DOHH2 (cell line): ENCODE measurements at regions not wholly inside any gene's neighbourhood (a gene's known extent, or its start where the extent isn't known, plus 50 kb on each side); places are given as distances from the start of the nearest gene placed in this dataset.
"Not testable (repeated sequence)": the region's sequence is repeated elsewhere in the genome, so short reads cannot be mapped to it uniquely, and the experiment has no call there.

Experiments used
- H3F3A ChIP-seq: fragments of 200-600 bp; sonication (generic), shearing (Covaris generic); 2 replicates; pipeline ENCODE4 v1.6.0; 2016; ENCODE audit warnings: antibody characterized with exemption, mild to moderate bottlenecking; ENCODE audit not compliant: control insufficient read depth, insufficient read depth
- H3K27ac ChIP-seq: fragments of 200-600 bp; sonication (generic); 2 replicates; pipeline ENCODE4 v1.5.1; 2014; ENCODE audit warnings: low read depth, mild to moderate bottlenecking, low read length, moderate library complexity
- H3K27me3 ChIP-seq: fragments of 200-600 bp; sonication (generic); 2 replicates; pipeline ENCODE4 v1.6.1; 2014; ENCODE audit warnings: mild to moderate bottlenecking, low read length, mixed read lengths; ENCODE audit not compliant: control insufficient read depth
- H3K36me3 ChIP-seq: fragments of 200-600 bp; sonication (generic); 2 replicates; pipeline ENCODE4 v1.6.1; 2014; ENCODE audit warnings: mild to moderate bottlenecking, low read length, moderate library complexity, mixed read lengths; ENCODE audit not compliant: control insufficient read depth
- H3K4me1 ChIP-seq: fragments of 200-600 bp; sonication (generic); 2 replicates; pipeline ENCODE4 v1.6.1; 2014; ENCODE audit warnings: mild to moderate bottlenecking, low read length, mixed read lengths; ENCODE audit not compliant: control insufficient read depth
- H3K4me2 ChIP-seq: fragments of 200-600 bp; sonication (generic); 2 replicates; pipeline ENCODE4 v1.6.0; 2014; ENCODE audit warnings: mild to moderate bottlenecking, low read length, moderate library complexity
- H3K4me3 ChIP-seq: fragments of 200-600 bp; sonication (generic); 2 replicates; pipeline ENCODE4 v1.5.1; 2014; ENCODE audit warnings: mild to moderate bottlenecking, low read length, mixed read lengths
- H3K79me2 ChIP-seq: fragments of 200-600 bp; sonication (generic); 2 replicates; pipeline ENCODE4 v1.6.1; 2014; ENCODE audit warnings: mild to moderate bottlenecking, low read length, mixed read lengths; ENCODE audit not compliant: control insufficient read depth
- H3K9me2 ChIP-seq: fragments of 200-600 bp; sonication (generic); replicated peaks from 2 replicates; pipeline ENCODE4 v1.6.1; 2014; ENCODE audit warnings: mild to moderate bottlenecking, low read length, mixed read lengths; ENCODE audit not compliant: control insufficient read depth
- H3K9me3 ChIP-seq: fragments of 200-600 bp; sonication (generic); 2 replicates; pipeline ENCODE4 v1.6.1; 2014; ENCODE audit warnings: antibody characterized with exemption, low read length, mixed read lengths; ENCODE audit not compliant: control insufficient read depth, insufficient read depth
- H4K20me1 ChIP-seq: fragments of 200-600 bp; sonication (generic); 2 replicates; pipeline ENCODE4 v1.6.0; 2014; ENCODE audit warnings: low read depth, mild to moderate bottlenecking, antibody characterized with exemption, low read length, moderate library complexity; ENCODE audit not compliant: control insufficient read depth, insufficient read depth
- EZH2phosphoT487 ChIP-seq: fragments of 200-600 bp; sonication (generic); IDR thresholded peaks from 2 replicates; pipeline ENCODE4 v1.6.1; 2017; ENCODE audit warnings: borderline replicate concordance, mild to moderate bottlenecking, antibody characterized with exemption, low read length, moderate library complexity, mixed read lengths
- TF ChIP-seq, protein P1 (sequence below): fragments of 200-600 bp; sonication (generic); IDR thresholded peaks from one replicate; pipeline ENCODE4 v1.5.1; 2014; ENCODE audit warnings: antibody characterized with exemption, mild to moderate bottlenecking, low read depth, low read length; ENCODE audit not compliant: poor library complexity, severe bottlenecking

GRCh38 chr1:228552596-228553176 lies 65.5 kb downstream of the RNF187 start:
- Histone ChIP-seq H3K27me3 (0 out of 2 replicates have a peak, but pooled peaks cover 2% of the 10 kb centered on the region), H3K4me1 (peaks cover 6% of the 10 kb centered on the region), H3F3A (no peaks in the 10 kb centered on the region), H3K79me2 (no peaks in the 10 kb centered on the region), H3K4me3 (no peak overlapping the region), H3K9me3 (no peaks in the 10 kb centered on the region), H3K4me2 (no peak overlapping the region), H4K20me1 (no peaks in the 10 kb centered on the region), H3K36me3 (no peaks in the 10 kb centered on the region), H3K27ac (no peak overlapping the region), H3K9me2 (no peaks in the 10 kb centered on the region)
- TF ChIP-seq, protein P1, sequence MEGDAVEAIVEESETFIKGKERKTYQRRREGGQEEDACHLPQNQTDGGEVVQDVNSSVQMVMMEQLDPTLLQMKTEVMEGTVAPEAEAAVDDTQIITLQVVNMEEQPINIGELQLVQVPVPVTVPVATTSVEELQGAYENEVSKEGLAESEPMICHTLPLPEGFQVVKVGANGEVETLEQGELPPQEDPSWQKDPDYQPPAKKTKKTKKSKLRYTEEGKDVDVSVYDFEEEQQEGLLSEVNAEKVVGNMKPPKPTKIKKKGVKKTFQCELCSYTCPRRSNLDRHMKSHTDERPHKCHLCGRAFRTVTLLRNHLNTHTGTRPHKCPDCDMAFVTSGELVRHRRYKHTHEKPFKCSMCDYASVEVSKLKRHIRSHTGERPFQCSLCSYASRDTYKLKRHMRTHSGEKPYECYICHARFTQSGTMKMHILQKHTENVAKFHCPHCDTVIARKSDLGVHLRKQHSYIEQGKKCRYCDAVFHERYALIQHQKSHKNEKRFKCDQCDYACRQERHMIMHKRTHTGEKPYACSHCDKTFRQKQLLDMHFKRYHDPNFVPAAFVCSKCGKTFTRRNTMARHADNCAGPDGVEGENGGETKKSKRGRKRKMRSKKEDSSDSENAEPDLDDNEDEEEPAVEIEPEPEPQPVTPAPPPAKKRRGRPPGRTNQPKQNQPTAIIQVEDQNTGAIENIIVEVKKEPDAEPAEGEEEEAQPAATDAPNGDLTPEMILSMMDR, result no peak
- TF ChIP-seq EZH2phosphoT487, result no peak

DNA sequence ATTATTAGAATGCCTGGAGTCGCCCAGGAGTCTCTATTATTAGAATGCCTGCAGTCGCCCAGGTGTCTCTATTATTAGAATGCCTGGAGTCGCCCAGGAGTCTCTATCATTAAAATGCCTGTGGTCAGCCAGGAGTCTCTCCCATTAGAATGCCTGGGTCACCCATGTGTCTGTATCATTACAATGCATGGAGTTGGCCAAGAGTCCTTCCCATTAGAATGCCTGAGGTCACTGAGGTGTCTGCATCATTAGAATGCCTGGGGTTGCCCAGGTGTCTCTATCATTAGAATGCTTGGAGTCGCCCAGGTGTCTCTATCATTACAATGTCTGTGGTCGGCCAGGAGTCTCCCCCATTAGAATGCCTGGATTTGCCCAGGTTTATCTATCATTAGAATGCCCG lies 66.9 kb downstream of the RNF187 start:
- 0 out of 2 replicates have a peak, but pooled peaks cover 2% of the 10 kb centered on the region for H3K27me3 ChIP-seq
- H3F3A ChIP-seq, result no peaks in the 10 kb centered on the region
- H3K36me3 ChIP-seq, result no peaks in the 10 kb centered on the region
- peaks cover 6% of the 10 kb centered on the region for H3K4me1 ChIP-seq
- no peaks in the 10 kb centered on the region for H4K20me1 ChIP-seq
- no peaks in the 10 kb centered on the region for H3K9me3 ChIP-seq
- TF ChIP-seq, protein P1, result no peak
- TF ChIP-seq EZH2phosphoT487, result no peak
- no peak overlapping the region for H3K27ac ChIP-seq
- no peaks in the 10 kb centered on the region for H3K79me2 ChIP-seq
- H3K4me2 ChIP-seq, result no peak overlapping the region
- no peaks in the 10 kb centered on the region for H3K9me2 ChIP-seq
- H3K4me3 ChIP-seq, result no peak overlapping the region

DNA sequence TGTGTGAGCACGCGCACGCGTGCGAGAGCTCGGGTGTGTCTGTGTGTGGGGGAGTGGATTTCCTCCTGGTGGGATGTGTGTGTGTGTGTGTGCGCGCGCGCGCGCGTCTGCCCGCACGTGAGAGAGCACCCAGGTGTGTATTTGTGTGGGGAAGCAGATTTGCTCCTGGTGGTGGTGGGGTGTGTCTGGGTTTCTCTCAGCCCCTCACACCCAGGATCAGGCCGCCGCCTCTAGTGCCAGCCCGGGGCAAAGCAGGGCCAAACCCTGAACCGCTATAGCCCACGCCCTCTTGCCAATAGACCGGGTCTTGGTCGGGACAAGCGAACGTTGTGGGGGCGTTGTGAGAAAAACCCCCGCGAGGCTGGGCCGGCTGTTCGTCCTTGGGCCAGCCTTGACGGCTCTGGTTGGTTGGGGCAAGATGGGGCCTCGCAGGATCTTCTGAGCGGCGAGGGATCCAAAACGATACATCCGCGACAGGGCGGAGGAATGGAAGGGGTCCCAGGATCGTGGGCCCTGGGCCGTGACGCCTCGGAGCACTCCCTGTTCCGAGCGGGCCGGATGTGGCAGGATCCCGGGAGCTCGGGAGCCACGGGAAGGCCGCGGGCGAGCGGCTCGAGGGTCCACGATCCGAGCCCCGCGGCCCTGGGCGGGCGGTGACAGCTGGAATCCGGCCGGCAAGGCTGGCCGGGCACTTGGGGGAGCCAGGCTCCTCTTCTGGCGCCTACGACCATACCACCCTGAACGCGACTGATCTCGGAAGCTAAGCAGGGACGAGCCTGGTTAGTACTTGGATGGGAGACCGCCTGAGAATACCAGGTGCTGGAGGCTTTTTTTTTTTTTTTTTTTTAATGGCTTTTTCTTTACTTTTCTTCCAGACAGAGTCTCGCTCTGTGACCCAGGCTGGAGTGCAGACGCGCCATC lies 68.2 kb downstream of the RNF187 start:
- no peaks in the 10 kb centered on the region for H3K36me3 ChIP-seq
- TF ChIP-seq EZH2phosphoT487, result no peak
- TF ChIP-seq, protein P1, result no peak
- H3K27me3 ChIP-seq, result 0 out of 2 replicates have a peak, but pooled peaks cover 2% of the 10 kb centered on the region
- H3K9me3 ChIP-seq, result no peaks in the 10 kb centered on the region
- H3K4me3 ChIP-seq, result no peak overlapping the region
- no peaks in the 10 kb centered on the region for H4K20me1 ChIP-seq
- H3K4me2 ChIP-seq, result no peak overlapping the region
- H3F3A ChIP-seq, result no peaks in the 10 kb centered on the region
- H3K9me2 ChIP-seq, result no peaks in the 10 kb centered on the region
- H3K27ac ChIP-seq, result no peak overlapping the region
- H3K79me2 ChIP-seq, result no peaks in the 10 kb centered on the region
- H3K4me1 ChIP-seq, result peaks cover 6% of the 10 kb centered on the region

DNA sequence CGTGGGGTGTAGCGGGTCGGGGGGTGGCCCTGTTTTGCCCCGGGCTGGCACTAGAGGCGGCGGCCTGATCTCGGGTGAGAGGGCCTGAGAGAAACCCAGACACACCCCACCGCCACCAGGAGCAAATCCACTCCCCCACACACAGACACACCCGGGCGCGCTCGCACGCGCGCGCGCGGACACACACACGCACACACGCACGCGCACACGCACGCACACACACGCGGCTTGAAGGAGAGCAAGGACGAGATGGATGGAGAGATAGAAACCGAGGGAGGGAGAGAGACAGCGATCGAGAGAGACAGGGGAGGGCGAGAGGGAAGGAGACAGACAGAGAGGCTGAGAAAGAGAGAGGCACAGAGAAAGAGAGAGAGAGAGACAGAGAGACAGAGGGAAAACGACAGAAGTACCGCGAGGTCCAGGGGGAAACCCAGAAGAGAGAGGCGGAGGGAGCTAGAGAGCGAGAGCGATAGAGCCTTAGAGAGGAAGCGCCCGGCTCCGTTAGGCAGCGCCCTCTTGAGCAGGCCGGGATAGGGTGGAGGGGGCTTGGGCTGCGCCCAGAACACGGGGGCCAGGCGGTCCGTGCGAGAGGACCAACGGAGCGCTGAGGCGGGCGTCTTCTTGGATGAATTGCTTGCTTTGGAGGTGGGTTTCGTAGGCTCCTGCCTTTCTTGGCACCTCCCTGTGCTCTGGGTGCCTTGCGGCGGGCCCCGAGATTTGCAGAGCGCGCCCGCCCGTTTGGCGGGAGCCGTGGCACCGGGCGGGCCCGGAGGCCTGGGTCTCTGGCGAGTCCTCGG lies 69.7 kb downstream of the RNF187 start:
- not testable (repeated sequence) for H3K9me2 ChIP-seq, H3K27me3 ChIP-seq, H3K4me1 ChIP-seq, H3K9me3 ChIP-seq, H3K79me2 ChIP-seq, H3F3A ChIP-seq, H4K20me1 ChIP-seq, H3K36me3 ChIP-seq, H3K27ac ChIP-seq
- Histone ChIP-seq H3K4me3 (peak overlapping the region; percentile 39; the same call in 1 of the 2 replicates), H3K4me2 (peak overlapping the region; percentile 46; the same call in 1 of the 2 replicates)
